Natural killer cell (primary cell): ENCODE measurements at regions not wholly inside any gene's neighbourhood (a gene's known extent, or its start where the extent isn't known, plus 50 kb on each side); places are given as distances from the start of the nearest gene placed in this dataset.

Experiments
- ATAC-seq, 3 donors: fragments of 150-1000 bp in 2 of 3; fragments of 200-7000 bp in 1 of 3; cut with Tn5 transposase; 1 replicate in 1 of 3; 2 replicates in 2 of 3; pipeline ENCODE4 v1.10.0; 2021; ENCODE audit warnings: mild to moderate bottlenecking in 2 of 3, moderate library complexity in 2 of 3
- DNase-seq, 2 donors: peaks; one replicate each; pipeline versions ENCODE4 v3.0.0 to v3.0.0-alpha.2; 2013 to 2021; ENCODE audit warnings: mixed read lengths in 1 of 2
- H3K27ac ChIP-seq: one replicate; pipeline ENCODE4 v1.5.1; 2013; ENCODE audit warnings: mild to moderate bottlenecking, low read length
- H3K27me3 ChIP-seq: one replicate; pipeline ENCODE4 v1.6.1; 2013; ENCODE audit warnings: low read length; ENCODE audit not compliant: control insufficient read depth, insufficient read depth
- H3K36me3 ChIP-seq: one replicate; pipeline ENCODE4 v1.6.1; 2013; ENCODE audit warnings: low read length; ENCODE audit not compliant: control insufficient read depth, insufficient read depth
- H3K4me1 ChIP-seq: one replicate; pipeline ENCODE4 v1.6.1; 2013; ENCODE audit warnings: low read length; ENCODE audit not compliant: control insufficient read depth, insufficient read depth
- H3K4me3 ChIP-seq: one replicate; pipeline ENCODE4 v1.5.1; 2013; ENCODE audit warnings: low read length
- H3K9me3 ChIP-seq: one replicate; pipeline ENCODE4 v1.6.1; 2013; ENCODE audit warnings: low read length; ENCODE audit not compliant: control insufficient read depth, insufficient read depth
- H3K27ac Mint-ChIP-seq, 2 donors: one replicate each; pipeline ENCODE4 v1.8.0; 2022; ENCODE audit warnings: mild to moderate bottlenecking in 2 of 2, mixed read lengths in 2 of 2, moderate library complexity in 1 of 2
- H3K27me3 Mint-ChIP-seq, 2 donors: one replicate each; pipeline ENCODE4 v1.8.0; 2022; ENCODE audit warnings: low read depth in 2 of 2, mixed read lengths in 2 of 2
- H3K36me3 Mint-ChIP-seq: one replicate; pipeline ENCODE4 v1.8.0; 2022; ENCODE audit warnings: mixed read lengths
- H3K4me1 Mint-ChIP-seq, 2 donors: one replicate each; pipeline ENCODE4 v1.8.0; 2022; ENCODE audit warnings: mixed read lengths in 2 of 2
- H3K4me3 Mint-ChIP-seq: one replicate; pipeline ENCODE4 v1.8.0; 2022; ENCODE audit warnings: mild to moderate bottlenecking, moderate library complexity, mixed read lengths
- H3K9me3 Mint-ChIP-seq, 2 donors: one replicate each; pipeline ENCODE4 v1.8.0; 2022; ENCODE audit warnings: mixed read lengths in 2 of 2
- CTCF ChIP-seq: fragments of 200-600 bp; IDR thresholded peaks from one replicate; pipeline ENCODE4 v1.8.0; 2022; ENCODE audit warnings: antibody characterized with exemption
- WGBS: methylation state at CpG from one replicate; pipeline ENCODE4 v1.1.7; 2013; ENCODE audit warnings: missing lambda C conversion rate; ENCODE audit not compliant: insufficient coverage; 5-methylcytosine and 5-hydroxymethylcytosine counted together
- intact Hi-C: fragments of 100-400 bp; cut with micrococcal nuclease; formaldehyde crosslinking; loops from one replicate; pipeline ENCODE4 v1.14.2; 2022

GRCh38 chr1:188895611-188896010, 1582.1 kb downstream of the BRINP3 start:
- Mint-ChIP-seq H3K4me1 (no peaks in the 10 kb centered on the region), H3K9me3 (peaks cover 20 to 23% of the 10 kb centered on the region in 2 donors), H3K4me3 (no peak overlapping the region), H3K27ac (no peak overlapping the region), H3K36me3 (no peaks in the 10 kb centered on the region), H3K27me3 (no peaks in the 10 kb centered on the region)
- H3K4me1 ChIP-seq: no peaks in the 10 kb centered on the region
- 83% methylated on average over 2 of the region's 3 CpGs for WGBS
- no peak overlapping the region for H3K4me3 ChIP-seq
- H3K9me3 ChIP-seq: peaks cover 3% of the 10 kb centered on the region
- DNase-seq (no peak), ATAC-seq (no peak)
- intact Hi-C loops: no loop called here
- H3K36me3 ChIP-seq: no peaks in the 10 kb centered on the region
- no peaks in the 10 kb centered on the region for H3K27me3 ChIP-seq
- no peak overlapping the region for H3K27ac ChIP-seq
- TF ChIP-seq CTCF: no peak

GRCh38 chr1:188903241-188903640, 1574.4 kb downstream of the BRINP3 start:
- H3K36me3 ChIP-seq: no peaks in the 10 kb centered on the region

GRCh38 chr1:188904201-188904600, 1573.5 kb downstream of the BRINP3 start:
- no peak for DNase-seq
- TF ChIP-seq CTCF: no peak
- Histone ChIP-seq H3K36me3 (no peaks in the 10 kb centered on the region), H3K27me3 (no peaks in the 10 kb centered on the region), H3K4me3 (no peak overlapping the region), H3K27ac (no peak overlapping the region), H3K9me3 (peaks cover 4% of the 10 kb centered on the region), H3K4me1 (no peaks in the 10 kb centered on the region)
- Mint-ChIP-seq H3K27me3 (no peaks in the 10 kb centered on the region), H3K4me3 (no peak overlapping the region), H3K4me1 (no peaks in the 10 kb centered on the region), H3K27ac (no peak overlapping the region), H3K9me3 (peaks cover 4 to 19% of the 10 kb centered on the region in 2 donors), H3K36me3 (no peaks in the 10 kb centered on the region)
- ATAC-seq: no peak
- intact Hi-C loops: no loop called here
- 90% methylated on average over 1 of the region's 2 CpGs for WGBS

More at GRCh38 chr1:188903241-188903640, 1574.4 kb downstream of the BRINP3 start:
- intact Hi-C loops: no loop called here
- ATAC-seq (no peak), DNase-seq (no peak)
- Histone ChIP-seq H3K27me3 (no peaks in the 10 kb centered on the region), H3K9me3 (peaks cover 4% of the 10 kb centered on the region), H3K4me1 (no peaks in the 10 kb centered on the region), H3K4me3 (no peak overlapping the region), H3K27ac (no peak overlapping the region)
- Mint-ChIP-seq H3K9me3 (peaks cover 4 to 22% of the 10 kb centered on the region in 2 donors), H3K4me3 (no peak overlapping the region), H3K4me1 (no peaks in the 10 kb centered on the region), H3K27me3 (no peaks in the 10 kb centered on the region), H3K27ac (no peak overlapping the region), H3K36me3 (no peaks in the 10 kb centered on the region)
- TF ChIP-seq CTCF: no peak

GRCh38 chr1:188906921-188907641, 1570.6 kb downstream of the BRINP3 start:
- DNase-seq (no peak), ATAC-seq (no peak)
- no peak for TF ChIP-seq CTCF
- Histone ChIP-seq H3K36me3 (no peaks in the 10 kb centered on the region), H3K4me1 (no peaks in the 10 kb centered on the region), H3K27ac (no peak overlapping the region), H3K27me3 (no peaks in the 10 kb centered on the region), H3K4me3 (no peak overlapping the region), H3K9me3 (peaks cover 4% of the 10 kb centered on the region)
- Mint-ChIP-seq H3K27me3 (no peaks in the 10 kb centered on the region), H3K4me1 (no peaks in the 10 kb centered on the region), H3K9me3 (peaks cover 7 to 12% of the 10 kb centered on the region in 2 donors), H3K36me3 (no peaks in the 10 kb centered on the region), H3K4me3 (no peak overlapping the region), H3K27ac (no peak overlapping the region)
- intact Hi-C loops: no loop called here
- 93% methylated on average over 8 of the region's 10 CpGs for WGBS
